ENCODE measurements at regions not wholly inside any gene's neighbourhood (a gene's known extent, or its start where the extent isn't known, plus 50 kb on each side); places are given as distances from the start of the nearest gene placed in this dataset.

- DNase-seq (no peak), ATAC-seq (no peak)
- Mint-ChIP-seq H3K27ac (no peak overlapping the region), H3K4me1 (no peaks in the 10 kb centered on the region), H3K36me3 (peaks cover 0 to 5% (median 0%) of the 10 kb centered on the region in 3 donors), H3K9me3 (peaks cover 2 to 14% (median 5%) of the 10 kb centered on the region in 9 donors), H3K27me3 (no peaks in the 10 kb centered on the region), H3K4me3 (no peak overlapping the region)
- POLR2A ChIA-PET = no interaction called here
Measured at GRCh38 chr3:163890661-163891060, 1187.6 kb downstream of the SI start.

GRCh38 chr3:163879172-163879571 lies 1199.1 kb downstream of the SI start:
- Mint-ChIP-seq H3K9me3 (peaks cover 9 to 50% (median 35%) of the 10 kb centered on the region in 9 donors), H3K27ac (no peak overlapping the region), H3K4me1 (no peaks in the 10 kb centered on the region), H3K36me3 (peaks cover 0 to 14% (median 0%) of the 10 kb centered on the region in 3 donors), H3K4me3 (no peak overlapping the region), H3K27me3 (no peaks in the 10 kb centered on the region)
- POLR2A ChIA-PET = no interaction called here
- DNase-seq = no peak
- no peak for ATAC-seq

- H3K27me3 Mint-ChIP-seq = no peaks in the 10 kb centered on the region
- no peaks in the 10 kb centered on the region for H3K4me1 Mint-ChIP-seq
- DNase-seq (no peak), ATAC-seq (no peak)
- H3K4me3 Mint-ChIP-seq = no peak overlapping the region
- POLR2A ChIA-PET = no interaction called here
- peaks cover 9 to 54% (median 35%) of the 10 kb centered on the region in 9 donors for H3K9me3 Mint-ChIP-seq
- H3K27ac Mint-ChIP-seq = no peak overlapping the region
- peaks cover 0 to 14% (median 0%) of the 10 kb centered on the region in 3 donors for H3K36me3 Mint-ChIP-seq
Measured at GRCh38 chr3:163878396-163878795, 1199.9 kb downstream of the SI start.

GRCh38 chr3:163877805-163878204 lies 1200.5 kb downstream of the SI start:
- Mint-ChIP-seq H3K4me3 (no peak overlapping the region), H3K27me3 (no peaks in the 10 kb centered on the region), H3K9me3 (peaks cover 9 to 54% (median 35%) of the 10 kb centered on the region in 9 donors), H3K36me3 (peaks cover 0 to 14% (median 0%) of the 10 kb centered on the region in 3 donors), H3K27ac (no peak overlapping the region), H3K4me1 (no peaks in the 10 kb centered on the region)
- POLR2A ChIA-PET = no interaction called here
- DNase-seq (no peak), ATAC-seq (no peak)

GRCh38 chr3:163863146-163863545 lies 1215.2 kb downstream of the SI start:
- no peaks in the 10 kb centered on the region for H3K36me3 Mint-ChIP-seq
- no peak overlapping the region for H3K27ac Mint-ChIP-seq
- POLR2A ChIA-PET = no interaction called here
- ATAC-seq (no peak), DNase-seq (no peak)
- H3K4me1 Mint-ChIP-seq = no peaks in the 10 kb centered on the region
- H3K27me3 Mint-ChIP-seq = no peaks in the 10 kb centered on the region
- no peak overlapping the region for H3K4me3 Mint-ChIP-seq
- peaks cover 0 to 18% (median 2%) of the 10 kb centered on the region in 9 donors for H3K9me3 Mint-ChIP-seq

- H3K27me3 Mint-ChIP-seq = no peaks in the 10 kb centered on the region
- DNase-seq (no peak), ATAC-seq (no peak)
- peaks cover 0 to 1% (median 0%) of the 10 kb centered on the region in 3 donors for H3K36me3 Mint-ChIP-seq
- H3K4me3 Mint-ChIP-seq = no peak overlapping the region
- no peaks in the 10 kb centered on the region for H3K4me1 Mint-ChIP-seq
- no peak overlapping the region for H3K27ac Mint-ChIP-seq
- peaks cover 0 to 16% (median 8%) of the 10 kb centered on the region in 9 donors for H3K9me3 Mint-ChIP-seq
- POLR2A ChIA-PET = no interaction called here
Measured at GRCh38 chr3:163852233-163852632, 1226.1 kb downstream of the SI start.

- Mint-ChIP-seq H3K36me3 (no peaks in the 10 kb centered on the region), H3K9me3 (peaks cover 0 to 26% (median 8%) of the 10 kb centered on the region in 9 donors), H3K4me1 (no peaks in the 10 kb centered on the region), H3K4me3 (no peak overlapping the region), H3K27ac (no peak overlapping the region), H3K27me3 (no peaks in the 10 kb centered on the region)
- no peak for DNase-seq
- ATAC-seq = no peak
- POLR2A ChIA-PET = no interaction called here
Measured at GRCh38 chr3:163838769-163839168, 1239.5 kb downstream of the SI start.

- Mint-ChIP-seq H3K9me3 (peaks cover 0 to 15% (median 4%) of the 10 kb centered on the region in 9 donors), H3K36me3 (peaks cover 0 to 5% (median 0%) of the 10 kb centered on the region in 3 donors), H3K4me1 (no peaks in the 10 kb centered on the region), H3K27me3 (no peaks in the 10 kb centered on the region), H3K4me3 (no peak overlapping the region), H3K27ac (no peak overlapping the region)
- ATAC-seq = no peak
- POLR2A ChIA-PET = no interaction called here
- no peak for DNase-seq
Measured at GRCh38 chr3:163832547-163832946, 1245.7 kb downstream of the SI start.

GRCh38 chr3:163821841-163822240 lies 1256.5 kb downstream of the SI start:
- H3K27ac Mint-ChIP-seq = no peak overlapping the region
- ATAC-seq = no peak
- POLR2A ChIA-PET = no interaction called here

GRCh38 chr3:163817015-163817414 lies 1261.3 kb downstream of the SI start:
- Mint-ChIP-seq H3K4me1 (no peaks in the 10 kb centered on the region), H3K27ac (no peak overlapping the region), H3K9me3 (peaks cover 0 to 21% (median 10%) of the 10 kb centered on the region in 9 donors), H3K27me3 (no peaks in the 10 kb centered on the region), H3K4me3 (no peak overlapping the region), H3K36me3 (no peaks in the 10 kb centered on the region)
- ATAC-seq (no peak), DNase-seq (no peak)
- POLR2A ChIA-PET = no interaction called here

More at GRCh38 chr3:163821841-163822240, 1256.5 kb downstream of the SI start:
- H3K9me3 Mint-ChIP-seq = peaks cover 0 to 10% (median 5%) of the 10 kb centered on the region in 9 donors
- no peaks in the 10 kb centered on the region for H3K4me1 Mint-ChIP-seq
- H3K36me3 Mint-ChIP-seq = no peaks in the 10 kb centered on the region
- no peak for DNase-seq
- no peaks in the 10 kb centered on the region for H3K27me3 Mint-ChIP-seq
- H3K4me3 Mint-ChIP-seq = no peak overlapping the region

- H3K4me1 Mint-ChIP-seq = no peaks in the 10 kb centered on the region
- POLR2A ChIA-PET = no interaction called here
- no peak for ATAC-seq
- no peaks in the 10 kb centered on the region for H3K36me3 Mint-ChIP-seq
- peaks cover 0 to 26% (median 13%) of the 10 kb centered on the region in 9 donors for H3K9me3 Mint-ChIP-seq
- no peak for DNase-seq
- no peak overlapping the region for H3K4me3 Mint-ChIP-seq
- H3K27me3 Mint-ChIP-seq = no peaks in the 10 kb centered on the region
- no peak overlapping the region for H3K27ac Mint-ChIP-seq
Measured at GRCh38 chr3:163813935-163814334, 1264.4 kb downstream of the SI start.

GRCh38 chr3:163812006-163812405 lies 1266.3 kb downstream of the SI start:
- no peak overlapping the region for H3K4me3 Mint-ChIP-seq
- POLR2A ChIA-PET = no interaction called here
- H3K27ac Mint-ChIP-seq = no peak overlapping the region
- DNase-seq (no peak), ATAC-seq (no peak)
- no peaks in the 10 kb centered on the region for H3K36me3 Mint-ChIP-seq
- H3K27me3 Mint-ChIP-seq = no peaks in the 10 kb centered on the region
- no peaks in the 10 kb centered on the region for H3K4me1 Mint-ChIP-seq
- H3K9me3 Mint-ChIP-seq = peaks cover 0 to 26% (median 9%) of the 10 kb centered on the region in 9 donors

GRCh38 chr3:163809540-163809993 lies 1268.7 kb downstream of the SI start:
- H3K27me3 Mint-ChIP-seq = no peaks in the 10 kb centered on the region
- H3K4me3 Mint-ChIP-seq = no peak overlapping the region
- H3K4me1 Mint-ChIP-seq = no peaks in the 10 kb centered on the region
- POLR2A ChIA-PET = no interaction called here
- H3K36me3 Mint-ChIP-seq = no peaks in the 10 kb centered on the region
- H3K27ac Mint-ChIP-seq = no peak overlapping the region
- peaks cover 0 to 19% (median 5%) of the 10 kb centered on the region in 9 donors for H3K9me3 Mint-ChIP-seq
- ATAC-seq = no peak
- DNase-seq = no peak

GRCh38 chr3:163786416-163786815 lies 1291.9 kb downstream of the SI start:
- H3K27me3 Mint-ChIP-seq = no peaks in the 10 kb centered on the region
- POLR2A ChIA-PET = no interaction called here
- no peak overlapping the region for H3K27ac Mint-ChIP-seq
- no peak for DNase-seq
- H3K9me3 Mint-ChIP-seq = peaks cover 3 to 22% (median 13%) of the 10 kb centered on the region in 9 donors
- H3K4me3 Mint-ChIP-seq = no peak overlapping the region
- ATAC-seq = no peak
- H3K36me3 Mint-ChIP-seq = no peaks in the 10 kb centered on the region
- no peaks in the 10 kb centered on the region for H3K4me1 Mint-ChIP-seq

All from naive thymus-derived CD8-positive, alpha-beta T cell (primary cell).